ENCODE measurements at regions not wholly inside any gene's neighbourhood (a gene's known extent, or its start where the extent isn't known, plus 50 kb on each side); places are given as distances from the start of the nearest gene placed in this dataset.

- TF ChIP-seq REST (IDR thresholded peaks at IDR 0.05; ENCODE audit: insufficient read depth in 1 of 2, low read depth in 2 of 2, low read length in 1 of 2) = no peak
- TF ChIP-seq CTCF (IDR thresholded peaks at IDR 0.05) = no peak
- no peak for TF ChIP-seq POLR2AphosphoS5 (IDR thresholded peaks at IDR 0.05; ENCODE audit: low read depth, low read length)
- no peak for TF ChIP-seq SIN3A (IDR thresholded peaks at IDR 0.05; ENCODE audit: borderline replicate concordance, insufficient read depth, low read depth, low read length)
- no peak for TF ChIP-seq TCF7L2 (IDR thresholded peaks at IDR 0.05; ENCODE audit: low read depth, low read length)
These were observed 222.5 kb upstream of the RTL1 start for GRCh38 chr14:101125719-101126651.

All from Panc1 (cell line).